CD14-positive monocyte (primary cell): ENCODE measurements at regions not wholly inside any gene's neighbourhood (a gene's known extent, or its start where the extent isn't known, plus 50 kb on each side); places are given as distances from the start of the nearest gene placed in this dataset.

ENCODE experiments used
- DNase-seq, 3 donors: peaks; one replicate each; pipeline ENCODE4 v3.0.0-alpha.2; 2011 to 2022
- H2AFZ ChIP-seq: 2 replicates; pipeline ENCODE4 v1.6.0; 2012; ENCODE audit warnings: mild to moderate bottlenecking, low read depth, low read length, inconsistent platforms; ENCODE audit not compliant: insufficient read depth, poor library complexity, severe bottlenecking
- H3K27ac ChIP-seq, 2 donors: 1 replicate in 1 of 2; 2 replicates in 1 of 2; pipeline ENCODE4 v1.5.1; 2012 to 2013; ENCODE audit warnings: low read length in 2 of 2, control low read depth in 1 of 2, inconsistent platforms in 1 of 2, low read depth in 1 of 2, mild to moderate bottlenecking in 1 of 2
- H3K27me3 ChIP-seq, 2 donors: one replicate each; pipeline versions ENCODE4 v1.6.0 to v1.6.1; 2011 to 2013; ENCODE audit warnings: low read length in 2 of 2; ENCODE audit not compliant: control insufficient read depth in 2 of 2, insufficient read depth in 2 of 2
- H3K36me3 ChIP-seq, 2 donors: replicated peaks in 1 of 2; 1 replicate in 1 of 2; 2 replicates in 1 of 2; pipeline versions ENCODE4 v1.5.1 to v1.6.1; 2012 to 2013; ENCODE audit warnings: low read length in 2 of 2, control low read depth in 1 of 2, inconsistent platforms in 1 of 2, mild to moderate bottlenecking in 1 of 2; ENCODE audit not compliant: insufficient read depth in 2 of 2, control insufficient read depth in 1 of 2
- H3K4me1 ChIP-seq, 2 donors: 1 replicate in 1 of 2; 2 replicates in 1 of 2; pipeline versions ENCODE4 v1.5.1 to v1.6.1; 2012 to 2013; ENCODE audit warnings: low read length in 2 of 2, control low read depth in 1 of 2, inconsistent platforms in 1 of 2, mild to moderate bottlenecking in 1 of 2, moderate library complexity in 1 of 2; ENCODE audit not compliant: insufficient read depth in 2 of 2, control insufficient read depth in 1 of 2
- H3K4me2 ChIP-seq: replicated peaks from 2 replicates; pipeline ENCODE3; 2012; ENCODE audit warnings: low read length, moderate library complexity, mild to moderate bottlenecking; ENCODE audit not compliant: poor library complexity, severe bottlenecking; ENCODE audit errors: extremely low read depth
- H3K4me3 ChIP-seq, 3 experiments: fragments of 200-600 bp in 1 of 3; sonication (generic) in 1 of 3; replicated peaks in 1 of 3; 1 replicate in 2 of 3; 2 replicates in 1 of 3; pipeline ENCODE4 v1.5.1; 2011 to 2013; ENCODE audit warnings: low read length in 3 of 3, mild to moderate bottlenecking in 3 of 3, control low read depth in 2 of 3, low read depth in 2 of 3, inconsistent platforms in 1 of 3, moderate library complexity in 1 of 3
- H3K79me2 ChIP-seq: 2 replicates; pipeline ENCODE4 v1.6.0; 2012; ENCODE audit warnings: mild to moderate bottlenecking, control low read depth, inconsistent platforms, low read length, moderate library complexity; ENCODE audit not compliant: insufficient read depth
- H3K9ac ChIP-seq: 2 replicates; pipeline ENCODE4 v1.6.0; 2017; ENCODE audit warnings: low read length, mild to moderate bottlenecking; ENCODE audit not compliant: insufficient read depth, poor library complexity, severe bottlenecking
- H3K9me3 ChIP-seq, 2 donors: replicated peaks in 1 of 2; 1 replicate in 1 of 2; 2 replicates in 1 of 2; pipeline versions ENCODE4 v1.5.1 to v1.6.1; 2012 to 2013; ENCODE audit warnings: low read length in 2 of 2, control low read depth in 1 of 2; ENCODE audit not compliant: control insufficient read depth in 1 of 2, insufficient read depth in 1 of 2
- H4K20me1 ChIP-seq: 2 replicates; pipeline ENCODE4 v1.6.0; 2012; ENCODE audit warnings: mild to moderate bottlenecking, low read length, control low read depth, moderate library complexity; ENCODE audit not compliant: insufficient read depth
- H3K27ac Mint-ChIP-seq, 7 donors: one replicate each; pipeline ENCODE4 v1.8.0; 2020; ENCODE audit warnings: mild to moderate bottlenecking in 7 of 7, mixed read lengths in 7 of 7, moderate library complexity in 6 of 7, inconsistent platforms in 2 of 7
- H3K27me3 Mint-ChIP-seq, 3 donors: one replicate each; pipeline ENCODE4 v1.8.0; 2021 to 2022; ENCODE audit warnings: low read depth in 3 of 3, mild to moderate bottlenecking in 3 of 3, mixed read lengths in 3 of 3, moderate library complexity in 3 of 3, inconsistent platforms in 1 of 3
- H3K36me3 Mint-ChIP-seq, 2 donors: one replicate each; pipeline ENCODE4 v1.8.0; 2020; ENCODE audit warnings: mixed read lengths in 2 of 2, inconsistent platforms in 1 of 2, mild to moderate bottlenecking in 1 of 2
- H3K4me1 Mint-ChIP-seq: one replicate; pipeline ENCODE4 v1.8.0; 2020; ENCODE audit warnings: mild to moderate bottlenecking, mixed read lengths
- H3K4me3 Mint-ChIP-seq, 2 donors: one replicate each; pipeline ENCODE4 v1.8.0; 2020; ENCODE audit warnings: mild to moderate bottlenecking in 2 of 2, mixed read lengths in 2 of 2, moderate library complexity in 1 of 2
- H3K9me3 Mint-ChIP-seq, 7 donors: one replicate each; pipeline ENCODE4 v1.8.0; 2020 to 2022; ENCODE audit warnings: mixed read lengths in 7 of 7, mild to moderate bottlenecking in 6 of 7, moderate library complexity in 6 of 7, inconsistent platforms in 2 of 7
- CTCF ChIP-seq: fragments of 200-600 bp; IDR thresholded peaks from one replicate; pipeline ENCODE4 v1.8.0; 2022; ENCODE audit warnings: antibody characterized with exemption, mild to moderate bottlenecking
- WGBS: methylation state at CpG from one replicate; pipeline ENCODE4 v1.1.5; 2013; ENCODE audit warnings: missing lambda C conversion rate; ENCODE audit not compliant: insufficient coverage; 5-methylcytosine and 5-hydroxymethylcytosine counted together
- intact Hi-C, 2 donors: fragments of 100-400 bp; cut with micrococcal nuclease; formaldehyde crosslinking; loops; one replicate each; pipeline versions ENCODE4 v1.15.0 to v1.15.1; 2023

DNA sequence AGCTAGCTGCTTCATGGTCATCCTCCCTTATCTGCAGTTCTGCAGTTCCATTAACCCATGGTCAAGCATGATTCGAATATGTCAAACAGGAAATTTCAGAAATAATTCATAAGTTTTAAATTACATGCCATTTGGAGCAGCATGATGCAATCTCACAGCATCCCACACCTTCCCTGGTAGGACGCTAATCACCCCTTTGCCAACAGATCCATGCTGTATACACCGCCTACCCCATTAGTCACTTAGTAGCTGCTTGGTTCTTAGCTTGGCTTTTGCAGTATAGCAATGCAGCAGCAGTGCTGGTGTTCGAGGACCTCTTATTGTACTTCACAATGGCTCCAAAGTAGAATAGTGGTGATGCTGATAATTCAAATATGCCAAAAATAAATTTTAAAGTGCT lies 739.7 kb upstream of the CDH9 start:
- Histone ChIP-seq H3K79me2 (no peaks in the 10 kb centered on the region), H3K9ac (no peak overlapping the region), H3K4me2 (no peak overlapping the region), H2AFZ (no peak overlapping the region), H3K27ac (no peak overlapping the region), H3K27me3 (no peaks in the 10 kb centered on the region), H3K36me3 (no peaks in the 10 kb centered on the region), H4K20me1 (no peaks in the 10 kb centered on the region), H3K4me3 (no peak overlapping the region), H3K4me1 (no peaks in the 10 kb centered on the region), H3K9me3 (peaks cover 0 to 2% of the 10 kb centered on the region in 2 donors)
- no peaks in the 10 kb centered on the region for H3K36me3 Mint-ChIP-seq
- intact Hi-C loops, result no loop called here
- WGBS, result no CpG with 5 or more reads among the region's 4 CpGs
- no peak overlapping the region for H3K4me3 Mint-ChIP-seq
- no peak for TF ChIP-seq CTCF
- no peaks in the 10 kb centered on the region for H3K27me3 Mint-ChIP-seq
- no peak for DNase-seq
- peaks cover 0 to 8% (median 0%) of the 10 kb centered on the region in 7 donors for H3K9me3 Mint-ChIP-seq
- no peaks in the 10 kb centered on the region for H3K4me1 Mint-ChIP-seq
- no peak overlapping the region for H3K27ac Mint-ChIP-seq

- no peaks in the 10 kb centered on the region for H3K4me1 Mint-ChIP-seq
- intact Hi-C loops, result no loop called here
- H3K4me3 Mint-ChIP-seq, result no peak overlapping the region
- Histone ChIP-seq H3K79me2 (no peaks in the 10 kb centered on the region), H4K20me1 (no peaks in the 10 kb centered on the region), H3K4me3 (no peak overlapping the region), H3K9me3 (peaks cover 0 to 6% of the 10 kb centered on the region in 2 donors), H3K27me3 (no peaks in the 10 kb centered on the region), H3K9ac (no peak overlapping the region), H3K4me2 (no peak overlapping the region), H2AFZ (no peak overlapping the region), H3K27ac (no peak overlapping the region), H3K36me3 (no peaks in the 10 kb centered on the region), H3K4me1 (no peaks in the 10 kb centered on the region)
- peaks cover 0 to 6% (median 4%) of the 10 kb centered on the region in 7 donors for H3K9me3 Mint-ChIP-seq
- no peak for DNase-seq
- no peak for TF ChIP-seq CTCF
- no peaks in the 10 kb centered on the region for H3K36me3 Mint-ChIP-seq
- no peaks in the 10 kb centered on the region for H3K27me3 Mint-ChIP-seq
- no CpG with 5 or more reads among the region's 1 CpG for WGBS
- no peak overlapping the region for H3K27ac Mint-ChIP-seq
These were observed 735.2 kb upstream of the CDH9 start for GRCh38 chr5:27773636-27774035.
